H1 (cell line): ENCODE measurements at regions not wholly inside any gene's neighbourhood (a gene's known extent, or its start where the extent isn't known, plus 50 kb on each side); places are given as distances from the start of the nearest gene placed in this dataset.

Experiments
- CTCF ChIA-PET: fragments of 300-600 bp; sonication (Branson Sonifier 250); formaldehyde crosslinking; loops from one replicate; lab custom pipeline; 2021; ENCODE audit not compliant: partially characterized antibody; lab: Charles Lee
- POLR2A ChIA-PET: fragments of 300-600 bp; sonication (Branson Sonifier 250); formaldehyde crosslinking; loops from one replicate; lab custom pipeline; 2021; ENCODE audit warnings: inconsistent platforms; ENCODE audit not compliant: partially characterized antibody; lab: Charles Lee
- DNase-seq, 2 experiments: peaks; one replicate each; pipeline versions ENCODE4 v3.0.0 to v3.0.0-alpha.2; 2010 to 2022; ENCODE audit warnings: low spot score in 2 of 2, low read depth in 1 of 2, mixed read lengths in 1 of 2
- FAIRE-seq: peaks from 2 replicates; lab custom pipeline; 2011; peaks lifted over from hg19 to GRCh38; lab: Jason Lieb, UNC
- H2AFZ ChIP-seq: 2 replicates; pipeline ENCODE4 v1.8.1; 2012; ENCODE audit warnings: low read length, inconsistent platforms
- H2AK5ac ChIP-seq: 2 replicates; pipeline ENCODE4 v1.6.1; 2013; ENCODE audit warnings: low read depth, low read length
- H2BK120ac ChIP-seq: replicated peaks from 2 replicates; pipeline ENCODE3; 2013; ENCODE audit warnings: low read depth, low read length, inconsistent platforms
- H2BK12ac ChIP-seq: 2 replicates; pipeline ENCODE4 v1.6.1; 2013; ENCODE audit warnings: low read depth, low read length
- H2BK15ac ChIP-seq: 2 replicates; pipeline ENCODE4 v1.6.1; 2013; ENCODE audit warnings: low read length
- H2BK20ac ChIP-seq: 2 replicates; pipeline ENCODE4 v1.6.1; 2013; ENCODE audit warnings: low read length
- H2BK5ac ChIP-seq: 2 replicates; pipeline ENCODE4 v1.6.1; 2013; ENCODE audit warnings: low read depth, low read length
- H3K14ac ChIP-seq: 2 replicates; pipeline ENCODE4 v1.6.1; 2013; ENCODE audit warnings: inconsistent platforms; ENCODE audit not compliant: insufficient read length
- H3K18ac ChIP-seq: 2 replicates; pipeline ENCODE4 v1.6.1; 2013; ENCODE audit warnings: low read length; ENCODE audit errors: extremely low read depth
- H3K23ac ChIP-seq: 2 replicates; pipeline ENCODE4 v1.6.1; 2013; ENCODE audit warnings: inconsistent platforms; ENCODE audit not compliant: insufficient read length
- H3K23me2 ChIP-seq: 2 replicates; pipeline ENCODE4 v1.6.1; 2013; ENCODE audit warnings: low read depth, low read length
- H3K27ac ChIP-seq: 2 replicates; pipeline ENCODE4 v1.6.1; 2011; ENCODE audit warnings: low read depth, low read length, inconsistent platforms
- H3K27me3 ChIP-seq, 4 experiments: replicated peaks in 1 of 4; 1 replicate in 1 of 4; 2 replicates in 3 of 4; pipeline versions ENCODE4 v1.6.1 to v1.8.1; 2011 to 2013; ENCODE audit warnings: low read length in 3 of 4, mild to moderate bottlenecking in 3 of 4, inconsistent platforms in 2 of 4, mixed read lengths in 2 of 4, moderate library complexity in 1 of 4; ENCODE audit not compliant: control insufficient read depth in 3 of 4, insufficient read depth in 3 of 4; ENCODE audit errors: extremely low read depth in 1 of 4
- H3K36me3 ChIP-seq, 4 experiments: 2 replicates each; pipeline versions ENCODE4 v1.6.1 to v1.8.1; 2011 to 2013; ENCODE audit warnings: mild to moderate bottlenecking in 4 of 4, low read length in 3 of 4, moderate library complexity in 2 of 4, control low read depth in 1 of 4, inconsistent platforms in 1 of 4; ENCODE audit not compliant: insufficient read depth in 4 of 4, control insufficient read depth in 2 of 4
- H3K4ac ChIP-seq: replicated peaks from 2 replicates; pipeline ENCODE3; 2013; ENCODE audit warnings: low read length, low read depth, mixed read lengths, inconsistent platforms; ENCODE audit not compliant: insufficient read length
- H3K4me1 ChIP-seq, 4 experiments: replicated peaks in 1 of 4; 1 replicate in 1 of 4; 2 replicates in 3 of 4; pipeline versions ENCODE4 v1.6.1 to v1.8.1; 2011 to 2013; ENCODE audit warnings: low read length in 3 of 4, inconsistent platforms in 2 of 4, mixed read lengths in 1 of 4; ENCODE audit not compliant: insufficient read depth in 4 of 4, control insufficient read depth in 3 of 4
- H3K4me2 ChIP-seq, 2 experiments: 2 replicates each; pipeline versions ENCODE4 v1.6.1 to v1.8.1; 2011 to 2013; ENCODE audit warnings: low read depth in 2 of 2, low read length in 2 of 2, control low read depth in 1 of 2, inconsistent platforms in 1 of 2, mild to moderate bottlenecking in 1 of 2; ENCODE audit not compliant: insufficient read depth in 1 of 2
- H3K4me3 ChIP-seq, 4 experiments: fragments of 200-600, 300-600 bp in 1 of 4; sonication (generic), shearing (Covaris generic), sonication (Bioruptor Twin) in 1 of 4; 2 replicates each; pipeline versions ENCODE4 v1.5.1 to v1.8.1; 2011 to 2016; ENCODE audit warnings: low read length in 4 of 4, low read depth in 3 of 4, control low read depth in 2 of 4, inconsistent platforms in 2 of 4, mild to moderate bottlenecking in 2 of 4, mixed read lengths in 1 of 4, moderate library complexity in 1 of 4; ENCODE audit not compliant: insufficient read depth in 2 of 4; ENCODE audit errors: extremely low read depth in 1 of 4
- H3K56ac ChIP-seq: replicated peaks from 2 replicates; pipeline ENCODE3; 2013; ENCODE audit warnings: low read depth, mild to moderate bottlenecking, mixed read lengths, low read length, inconsistent platforms; ENCODE audit not compliant: insufficient read length
- H3K79me1 ChIP-seq: 2 replicates; pipeline ENCODE4 v1.6.1; 2013; ENCODE audit warnings: low read depth, low read length, control low read depth
- H3K79me2 ChIP-seq, 2 experiments: 2 replicates each; pipeline versions ENCODE4 v1.6.1 to v1.8.1; 2012 to 2013; ENCODE audit warnings: low read length in 2 of 2, mild to moderate bottlenecking in 2 of 2, inconsistent platforms in 1 of 2; ENCODE audit not compliant: insufficient read depth in 2 of 2, control insufficient read depth in 1 of 2
- H3K9ac ChIP-seq, 4 experiments: replicated peaks in 1 of 4; 1 replicate in 1 of 4; 2 replicates in 3 of 4; pipeline versions ENCODE4 v1.6.1 to v1.8.1; 2011 to 2013; ENCODE audit warnings: low read depth in 3 of 4, low read length in 3 of 4, control low read depth in 2 of 4, mild to moderate bottlenecking in 2 of 4, moderate library complexity in 2 of 4, inconsistent platforms in 1 of 4; ENCODE audit errors: extremely low read depth in 1 of 4
- H3K9me3 ChIP-seq, 2 experiments: 2 replicates each; pipeline versions ENCODE4 v1.6.1 to v1.8.1; 2012 to 2013; ENCODE audit warnings: mild to moderate bottlenecking in 2 of 2, moderate library complexity in 2 of 2, control low read depth in 1 of 2, inconsistent platforms in 1 of 2, low read depth in 1 of 2, low read length in 1 of 2, mixed read lengths in 1 of 2; ENCODE audit not compliant: insufficient read depth in 2 of 2
- H4K20me1 ChIP-seq, 2 experiments: replicated peaks in 1 of 2; 2 replicates each; pipeline versions ENCODE3 to v1.8.1; 2011 to 2013; ENCODE audit warnings: inconsistent platforms in 2 of 2, low read length in 2 of 2, mild to moderate bottlenecking in 1 of 2; ENCODE audit not compliant: insufficient read depth in 2 of 2, control insufficient read depth in 1 of 2
- H4K5ac ChIP-seq: 2 replicates; pipeline ENCODE4 v1.6.1; 2013; ENCODE audit warnings: low read length, low read depth, mixed read lengths, inconsistent platforms; ENCODE audit not compliant: insufficient read length
- H4K8ac ChIP-seq: 2 replicates; pipeline ENCODE4 v1.8.0; 2013; ENCODE audit warnings: mild to moderate bottlenecking, moderate library complexity, low read length, inconsistent platforms; ENCODE audit not compliant: insufficient read depth; ENCODE audit errors: extremely low read depth
- H4K91ac ChIP-seq: replicated peaks from 2 replicates; pipeline ENCODE3; 2013; ENCODE audit warnings: low read length, mixed read lengths, inconsistent platforms; ENCODE audit not compliant: insufficient read length
- CEBPB ChIP-seq: IDR thresholded peaks from 2 replicates; pipeline ENCODE4 v1.6.1; 2012; ENCODE audit warnings: low read depth, low read length
- CREB1 ChIP-seq: IDR thresholded peaks from 2 replicates; pipeline ENCODE4 v1.6.1; 2012; ENCODE audit warnings: inconsistent platforms
- EGR1 ChIP-seq: IDR thresholded peaks from 2 replicates; pipeline ENCODE4 v1.6.1; 2011; ENCODE audit warnings: low read depth, low read length, borderline replicate concordance
- JUN ChIP-seq: IDR thresholded peaks from 2 replicates; pipeline ENCODE4 v1.6.1; 2011; ENCODE audit warnings: low read depth, mild to moderate bottlenecking, improper control_type of control experiment, low read length
- RXRA ChIP-seq: IDR thresholded peaks from 2 replicates; pipeline ENCODE4 v1.6.1; 2011; ENCODE audit warnings: low read depth, mild to moderate bottlenecking, low read length, moderate library complexity; ENCODE audit not compliant: insufficient read depth
- TCF12 ChIP-seq: IDR thresholded peaks from 2 replicates; pipeline ENCODE4 v1.6.1; 2011; ENCODE audit warnings: low read depth, mild to moderate bottlenecking, low read length
- TEAD4 ChIP-seq: IDR thresholded peaks from 2 replicates; pipeline ENCODE4 v1.6.1; 2012; ENCODE audit warnings: low read depth, low read length, inconsistent platforms, mixed read lengths
- WGBS, 2 experiments: shearing (Covaris generic) in 1 of 2; methylation state at CpG; one replicate each; pipeline versions ENCODE4 v1.1.6 to v1.1.7; 2013 to 2015; ENCODE audit warnings: low lambda C conversion rate in 2 of 2, mixed read lengths in 2 of 2, inconsistent platforms in 1 of 2, low coverage in 1 of 2, missing lambda C conversion rate in 1 of 2; ENCODE audit not compliant: insufficient replicate concordance in 2 of 2, insufficient coverage in 1 of 2, insufficient read length in 1 of 2; ENCODE audit errors: extremely low coverage in 1 of 2, missing lambda C conversion rate in 1 of 2; 5-methylcytosine and 5-hydroxymethylcytosine counted together

DNA sequence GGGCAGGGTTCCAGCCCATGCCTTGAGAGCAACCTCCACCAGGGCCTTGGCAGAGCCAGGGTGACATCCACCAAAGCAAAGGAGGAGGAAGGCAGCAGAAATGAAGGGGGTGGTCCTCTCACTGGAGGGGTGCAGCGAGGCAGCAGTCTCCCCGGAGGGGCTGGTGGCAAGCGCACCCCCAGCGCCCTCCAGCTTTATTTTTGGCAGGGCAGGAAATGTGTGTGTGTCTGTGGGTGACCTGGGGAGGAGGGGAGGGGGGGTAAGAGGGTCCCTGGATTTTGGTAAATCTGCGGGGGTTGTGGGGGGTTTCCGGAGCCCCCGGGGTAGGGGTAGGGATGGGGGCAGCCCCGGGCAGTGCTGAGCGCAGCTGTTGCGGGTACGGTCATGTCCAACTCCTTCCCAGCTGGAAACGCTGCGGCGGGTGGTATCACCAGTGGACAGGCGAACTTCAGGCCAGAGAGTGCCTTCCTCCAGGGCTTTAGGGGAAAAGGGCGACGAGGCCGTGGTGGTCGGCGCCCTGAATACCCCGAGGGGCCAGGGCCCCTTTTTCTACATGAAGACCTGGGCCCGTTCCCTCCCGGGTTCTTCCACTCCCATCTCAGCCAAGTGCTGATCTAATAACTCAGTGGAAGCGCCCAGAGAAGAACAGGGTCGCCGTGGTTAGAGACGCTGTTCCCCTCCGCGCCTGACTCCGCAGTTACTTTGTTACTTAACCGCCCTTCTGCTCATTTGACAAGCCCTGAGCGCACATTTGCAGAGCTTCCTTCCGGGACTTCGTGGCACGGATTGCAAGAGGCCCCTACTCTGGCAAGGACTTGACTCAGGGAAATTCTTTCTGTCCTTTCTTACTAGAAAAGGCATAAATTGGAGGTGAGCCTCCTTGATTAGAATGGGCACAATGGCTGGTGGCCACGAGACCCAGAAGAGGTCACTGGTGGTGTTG is 55.2 kb downstream of the FOS start:
- H3K4me3 ChIP-seq: no peak overlapping the region

More for the DNA sequence above, 55.2 kb downstream of the FOS start:
- H3K27ac ChIP-seq: no peak overlapping the region
- FAIRE-seq: no peak
- H3K36me3 ChIP-seq: no peaks in the 10 kb centered on the region
- H3K9ac ChIP-seq: no peak overlapping the region
- H2BK5ac ChIP-seq: no peak overlapping the region
- WGBS, 2 experiments: 89% methylated on average over 26 of the region's 36 CpGs; no CpG with 5 or more reads in 1 of the 2 experiments
- H3K79me1 ChIP-seq: no peaks in the 10 kb centered on the region
- no peak overlapping the region for H2BK15ac ChIP-seq
- no peak overlapping the region for H3K56ac ChIP-seq
- H3K4me1 ChIP-seq: no peaks in the 10 kb centered on the region
- no peak overlapping the region for H3K18ac ChIP-seq
- TF ChIP-seq TCF12 (no peak), JUN (no peak), CEBPB (no peak), RXRA (no peak), EGR1 (no peak), TEAD4 (no peak), CREB1 (no peak)
- TF ChIP-seq, all 59 proteins: peak for 0
- Histone ChIP-seq H2BK120ac (no peak overlapping the region), H4K5ac (no peak overlapping the region), H3K4ac (no peak overlapping the region), H3K14ac (no peak overlapping the region), H2BK12ac (no peak overlapping the region), H4K91ac (no peak overlapping the region), H3K23me2 (peaks cover 2% of the 10 kb centered on the region; the same call in 1 of the 2 replicates), H2BK20ac (no peak overlapping the region), H2AK5ac (no peak overlapping the region), H4K20me1 (no peaks in the 10 kb centered on the region), H3K9me3 (no peaks in the 10 kb centered on the region; a peak in 1 of 4 replicates), H3K27me3 (no peaks in the 10 kb centered on the region), H2AFZ (0 out of 2 replicates have a peak overlapping the region, but pooled peaks have one; percentile 5), H3K23ac (no peak overlapping the region), H4K8ac (0 out of 2 replicates have a peak overlapping the region, but pooled peaks have one; percentile 11), H3K4me2 (no peak overlapping the region), H3K79me2 (no peaks in the 10 kb centered on the region)
- ChIA-PET CTCF (interaction anchor here (0.6 to 2.3 kb wide), 3 partner anchors 26 to 207 kb away, joined by 3 to 7 read pairs (median 3); no protein-coding TSS in a partner anchor), POLR2A (interaction anchor here (1.0 kb wide), 1 partner anchor 95 kb away, joined by 3 read pairs; no protein-coding TSS in a partner anchor)
- DNase-seq: no peak
